Activated naive CD8-positive, alpha-beta T cell (primary cell): ENCODE measurements at regions not wholly inside any gene's neighbourhood (a gene's known extent, or its start where the extent isn't known, plus 50 kb on each side); places are given as distances from the start of the nearest gene placed in this dataset.

Experiments
- H3K27ac Mint-ChIP-seq: one replicate; pipeline ENCODE4 v1.8.0; 2021; ENCODE audit warnings: mixed read lengths
- H3K27me3 Mint-ChIP-seq: one replicate; pipeline ENCODE4 v1.8.0; 2021; ENCODE audit warnings: mixed read lengths
- H3K36me3 Mint-ChIP-seq: one replicate; pipeline ENCODE4 v1.8.0; 2021; ENCODE audit warnings: mixed read lengths
- H3K4me1 Mint-ChIP-seq: one replicate; pipeline ENCODE4 v1.8.0; 2021; ENCODE audit warnings: low read depth, mixed read lengths
- H3K4me3 Mint-ChIP-seq: one replicate; pipeline ENCODE4 v1.8.0; 2021; ENCODE audit warnings: mild to moderate bottlenecking, mixed read lengths
- H3K9me3 Mint-ChIP-seq: one replicate; pipeline ENCODE4 v1.8.0; 2021; ENCODE audit warnings: low read depth, mixed read lengths

DNA sequence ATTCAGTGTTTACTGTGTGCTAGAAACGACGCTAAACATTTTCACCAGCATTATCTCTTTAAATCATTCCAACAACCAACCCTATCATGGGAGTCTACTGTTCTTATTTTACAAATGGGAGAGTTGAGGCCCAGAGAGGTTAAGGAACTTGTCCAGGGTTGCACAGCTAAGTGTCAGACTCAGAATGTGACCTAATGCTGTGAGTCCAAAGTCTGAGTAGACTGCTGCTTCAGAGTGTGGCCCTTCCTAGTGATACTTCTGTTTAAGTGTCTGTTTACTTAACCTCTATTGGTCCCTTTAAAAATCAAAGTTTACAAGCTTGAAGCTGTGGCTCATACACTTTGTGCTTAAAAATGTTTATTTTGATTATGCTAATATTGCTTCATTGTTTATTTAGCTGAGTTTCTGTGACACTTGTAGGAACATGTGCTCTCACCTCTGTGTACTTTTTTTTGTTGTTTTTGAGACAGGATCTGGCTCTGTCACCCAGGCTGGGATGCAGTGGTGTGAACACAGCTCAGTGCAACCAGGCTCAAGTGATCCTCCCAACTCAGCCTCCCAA is 84.4 kb upstream of the SYPL1 start:
- Mint-ChIP-seq H3K27me3 (peaks cover 28% of the 10 kb centered on the region), H3K9me3 (no peaks in the 10 kb centered on the region), H3K4me3 (no peak overlapping the region), H3K36me3 (no peaks in the 10 kb centered on the region), H3K4me1 (no peaks in the 10 kb centered on the region), H3K27ac (no peak overlapping the region)

DNA sequence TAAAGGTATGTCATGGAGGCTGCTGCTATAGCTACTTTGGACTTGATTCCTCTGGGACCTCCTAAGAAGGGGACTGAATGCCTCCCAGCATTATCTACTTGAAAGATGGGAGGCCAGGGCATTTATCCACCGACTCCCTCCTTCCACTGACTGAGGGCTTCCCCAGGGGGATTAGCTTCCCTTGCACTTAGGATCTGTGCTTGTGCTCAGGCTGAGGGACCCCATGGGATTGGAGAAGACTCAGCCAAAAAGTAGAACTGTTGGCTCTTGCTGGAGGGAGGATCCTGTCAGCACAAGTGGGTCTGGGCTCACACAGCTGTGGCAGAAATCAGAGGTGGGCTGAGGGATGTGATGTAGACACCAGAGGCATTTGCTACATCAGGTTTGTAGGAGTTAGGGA is 81.5 kb upstream of the SYPL1 start:
- Mint-ChIP-seq H3K4me3 (no peak overlapping the region), H3K27me3 (peaks cover 25% of the 10 kb centered on the region), H3K36me3 (no peaks in the 10 kb centered on the region), H3K4me1 (no peaks in the 10 kb centered on the region), H3K9me3 (no peaks in the 10 kb centered on the region), H3K27ac (no peak overlapping the region)

DNA sequence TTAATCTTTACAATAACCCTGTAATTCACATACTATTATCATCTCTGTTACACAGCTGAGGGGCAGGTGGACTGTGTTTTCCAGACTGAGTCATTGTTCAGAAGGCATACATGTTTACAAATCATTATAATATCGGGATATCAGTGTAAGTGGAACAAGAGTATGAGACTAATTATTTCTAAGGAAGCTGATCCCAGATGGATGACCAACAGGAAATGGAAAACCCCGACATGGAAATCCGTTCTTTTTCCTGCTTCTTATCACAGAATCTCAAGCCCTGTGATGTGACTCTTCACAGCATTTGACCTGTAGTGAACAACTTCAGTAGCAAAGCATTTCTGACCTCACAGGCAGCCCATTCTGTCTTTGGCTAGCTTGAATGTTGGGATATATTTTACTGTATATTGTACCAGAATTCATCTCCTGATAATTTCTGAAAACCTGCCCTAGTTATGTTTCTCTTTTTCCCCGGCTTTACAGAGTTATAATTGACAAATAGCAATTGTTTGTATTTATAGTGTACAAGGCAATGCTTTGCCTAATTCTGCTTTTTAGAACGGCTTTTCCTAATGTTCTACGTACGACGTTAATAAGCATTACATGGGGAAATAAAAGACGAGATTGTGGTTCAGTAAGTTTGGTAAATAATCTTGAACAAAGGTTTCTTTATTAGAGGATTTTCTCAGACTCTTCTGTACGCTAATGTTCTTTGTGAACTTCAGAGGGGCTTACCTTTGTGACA is 78.6 kb upstream of the SYPL1 start:
- peaks cover 20% of the 10 kb centered on the region for H3K27me3 Mint-ChIP-seq
- H3K4me1 Mint-ChIP-seq: no peaks in the 10 kb centered on the region
- H3K36me3 Mint-ChIP-seq: no peaks in the 10 kb centered on the region
- H3K27ac Mint-ChIP-seq: no peak overlapping the region
- H3K9me3 Mint-ChIP-seq: no peaks in the 10 kb centered on the region
- H3K4me3 Mint-ChIP-seq: no peak overlapping the region

DNA sequence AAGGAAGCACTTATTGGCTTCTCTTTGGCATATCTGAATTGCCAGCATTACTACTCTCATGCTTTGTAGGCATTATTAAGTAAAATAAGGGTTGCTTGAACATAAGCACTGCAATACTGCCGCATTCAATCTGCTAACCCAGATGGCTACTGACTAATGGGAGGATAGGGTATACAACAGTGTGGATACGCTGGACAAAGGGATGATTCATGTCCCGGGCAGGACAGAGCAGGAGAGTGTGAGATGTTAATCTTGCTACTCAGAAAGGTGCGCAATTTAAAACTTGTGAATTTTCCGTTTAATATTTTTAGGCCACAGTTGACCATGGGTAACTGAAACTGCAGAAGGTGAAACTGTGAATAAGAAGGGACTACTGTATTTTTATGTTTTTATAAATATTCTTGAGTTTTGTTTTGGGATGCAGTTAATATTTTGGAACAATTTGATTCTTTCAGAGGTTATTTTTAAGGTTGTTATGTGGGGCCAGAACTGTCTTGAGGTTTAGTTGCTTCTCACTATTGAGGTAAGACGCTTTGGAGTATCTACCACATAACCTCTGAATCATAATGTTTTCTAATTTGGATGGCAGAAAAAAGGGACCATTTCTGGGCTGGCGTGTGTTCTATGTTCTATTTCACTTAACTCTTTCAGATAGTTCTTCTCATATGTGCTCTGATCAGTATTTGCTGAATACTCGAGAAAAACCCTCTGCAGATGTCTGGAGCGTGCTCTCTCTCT is 75.7 kb upstream of the SYPL1 start:
- Mint-ChIP-seq H3K4me3 (no peak overlapping the region), H3K9me3 (no peaks in the 10 kb centered on the region), H3K36me3 (no peaks in the 10 kb centered on the region), H3K27me3 (peaks cover 3% of the 10 kb centered on the region), H3K4me1 (peaks cover 10% of the 10 kb centered on the region), H3K27ac (no peak overlapping the region)

DNA sequence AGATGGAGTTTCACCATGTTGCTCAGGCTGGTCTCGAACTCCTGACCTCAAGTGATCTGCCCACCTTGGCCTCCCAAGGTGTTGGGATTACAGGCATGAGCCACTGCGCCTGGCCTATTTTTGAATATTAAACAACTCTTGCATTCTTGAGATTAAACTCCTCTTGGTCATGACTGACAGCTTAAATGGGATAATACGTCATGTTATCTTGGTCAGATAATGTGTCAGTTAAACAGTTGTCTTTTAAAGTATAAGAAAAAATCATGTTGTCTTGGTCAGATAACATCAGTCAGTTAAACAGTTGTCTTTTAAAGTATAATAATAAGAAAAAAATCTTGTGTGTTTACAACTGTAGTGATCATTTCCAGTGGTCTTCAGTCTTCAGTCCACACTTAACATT is 73.6 kb upstream of the SYPL1 start:
- no peak overlapping the region for H3K27ac Mint-ChIP-seq

DNA sequence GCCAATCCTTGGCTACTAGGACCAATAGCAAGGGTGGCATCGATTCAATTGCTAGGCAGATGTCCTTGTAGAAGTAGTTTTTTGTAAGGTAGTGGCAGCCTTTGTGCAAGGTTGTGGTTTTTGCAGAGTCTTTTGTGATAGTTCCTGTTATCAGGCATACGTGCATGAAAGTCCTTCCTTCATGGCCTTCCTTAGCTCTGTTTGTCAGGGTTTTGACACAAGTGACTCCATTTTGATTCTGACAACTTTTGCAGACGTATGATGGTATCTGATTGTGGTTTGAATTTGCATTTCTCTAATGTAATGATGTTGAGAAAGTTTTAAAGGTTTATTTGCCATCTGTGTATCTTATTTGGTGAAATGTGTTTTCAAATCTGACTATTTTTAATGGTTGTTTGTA is 71.8 kb upstream of the SYPL1 start:
- Mint-ChIP-seq H3K27ac (no peak overlapping the region), H3K4me3 (no peak overlapping the region), H3K9me3 (no peaks in the 10 kb centered on the region), H3K27me3 (peaks cover 1% of the 10 kb centered on the region), H3K36me3 (no peaks in the 10 kb centered on the region), H3K4me1 (peaks cover 10% of the 10 kb centered on the region)

More for the DNA sequence above, 73.6 kb upstream of the SYPL1 start:
- Mint-ChIP-seq H3K9me3 (no peaks in the 10 kb centered on the region), H3K36me3 (no peaks in the 10 kb centered on the region), H3K4me1 (peaks cover 10% of the 10 kb centered on the region), H3K4me3 (no peak overlapping the region), H3K27me3 (peaks cover 1% of the 10 kb centered on the region)

DNA sequence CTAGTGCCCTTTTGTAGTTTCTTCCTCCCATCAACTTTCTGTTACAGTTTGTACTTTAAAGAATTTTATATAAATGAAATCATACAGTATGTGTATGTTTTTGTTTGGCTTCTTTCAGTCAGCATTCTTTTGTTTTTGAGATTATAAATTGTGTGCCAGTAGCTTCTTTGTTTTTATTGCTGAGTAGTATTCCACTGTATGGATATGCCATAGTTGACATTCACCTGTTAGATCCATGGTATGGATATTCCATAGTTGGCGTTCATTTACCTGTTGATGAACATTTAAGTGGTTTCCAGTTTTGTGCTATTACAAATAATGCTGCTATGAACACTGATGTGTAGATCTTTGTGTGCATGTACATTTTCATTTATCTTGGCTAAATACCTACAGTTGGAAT is 70.8 kb upstream of the SYPL1 start:
- no peaks in the 10 kb centered on the region for H3K27me3 Mint-ChIP-seq
- no peak overlapping the region for H3K27ac Mint-ChIP-seq

DNA sequence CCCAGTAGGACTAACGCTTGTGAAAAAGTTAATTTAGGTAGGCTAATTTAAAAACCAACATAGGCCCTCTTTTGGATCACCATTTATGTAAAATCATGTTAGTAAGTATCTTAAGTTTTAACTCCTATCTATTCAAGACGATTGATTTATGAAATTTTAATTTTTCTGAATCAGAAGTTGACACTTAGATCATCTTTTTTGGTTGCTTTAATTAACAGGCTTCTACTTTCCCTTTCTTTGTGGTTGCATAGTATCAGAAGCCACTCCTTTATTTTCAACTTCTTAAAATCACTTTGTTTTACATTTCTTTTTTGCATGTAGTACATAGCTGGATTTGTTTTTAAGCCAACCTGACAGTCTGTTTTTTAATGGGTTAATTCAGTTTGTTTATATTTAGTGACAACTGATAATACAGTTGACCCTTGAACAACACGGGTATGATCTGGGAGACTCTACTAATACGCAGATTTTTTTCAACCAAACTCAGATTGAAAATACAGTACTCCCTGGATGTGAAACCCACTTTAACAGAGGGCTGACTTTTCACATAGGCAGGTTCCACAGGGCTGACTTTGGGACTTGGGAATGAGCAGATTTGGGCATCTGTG is 69.7 kb upstream of the SYPL1 start:
- H3K27me3 Mint-ChIP-seq: no peaks in the 10 kb centered on the region
- peaks cover 12% of the 10 kb centered on the region for H3K4me1 Mint-ChIP-seq
- H3K36me3 Mint-ChIP-seq: no peaks in the 10 kb centered on the region
- no peak overlapping the region for H3K4me3 Mint-ChIP-seq
- H3K9me3 Mint-ChIP-seq: no peaks in the 10 kb centered on the region
- no peak overlapping the region for H3K27ac Mint-ChIP-seq

More for the DNA sequence above, 70.8 kb upstream of the SYPL1 start:
- Mint-ChIP-seq H3K9me3 (no peaks in the 10 kb centered on the region), H3K36me3 (no peaks in the 10 kb centered on the region), H3K4me1 (peaks cover 10% of the 10 kb centered on the region), H3K4me3 (no peak overlapping the region)

DNA sequence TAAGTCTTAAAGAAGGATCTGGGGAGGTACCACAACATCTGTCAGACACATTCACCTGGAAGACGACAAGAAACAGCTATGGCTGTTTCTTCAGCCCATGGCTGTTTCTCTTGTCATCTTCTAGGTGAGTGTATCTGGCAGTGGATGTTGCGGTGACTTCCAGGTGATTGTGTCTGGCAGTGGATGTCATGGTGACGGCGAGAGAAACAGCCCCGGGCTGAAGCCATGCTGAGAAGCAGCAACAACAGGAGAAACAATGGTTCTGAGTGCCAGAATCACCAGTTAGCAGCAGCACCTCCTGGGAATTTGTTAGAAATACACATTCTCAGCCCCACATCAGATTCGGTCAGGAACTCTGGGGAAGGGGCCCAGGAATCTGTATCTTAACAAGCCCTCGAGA is 68.6 kb upstream of the SYPL1 start:
- Mint-ChIP-seq H3K27me3 (peaks cover 5% of the 10 kb centered on the region), H3K4me1 (peaks cover 16% of the 10 kb centered on the region), H3K27ac (no peak overlapping the region), H3K36me3 (no peaks in the 10 kb centered on the region), H3K9me3 (no peaks in the 10 kb centered on the region), H3K4me3 (no peak overlapping the region)

DNA sequence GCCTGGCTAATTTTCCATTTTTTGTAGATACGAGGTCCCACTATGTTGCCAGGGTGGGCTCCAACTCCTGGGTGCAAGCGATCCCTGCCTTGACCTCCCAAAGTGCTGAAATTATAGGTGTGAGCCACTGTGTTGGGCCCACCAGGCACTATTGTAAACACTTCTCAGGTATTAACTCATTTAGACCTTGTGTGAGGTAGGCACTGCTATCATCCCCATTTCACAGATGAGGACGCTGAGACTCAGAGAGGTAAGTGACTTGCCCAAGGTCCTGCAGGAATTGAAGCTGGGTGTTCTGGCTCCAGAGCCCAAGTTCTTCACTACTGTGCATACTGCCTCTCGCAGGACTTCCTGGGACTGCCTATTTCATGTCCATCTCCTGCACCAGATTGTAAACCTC is 67.1 kb upstream of the SYPL1 start:
- Mint-ChIP-seq H3K36me3 (no peaks in the 10 kb centered on the region), H3K9me3 (no peaks in the 10 kb centered on the region), H3K4me1 (peaks cover 13% of the 10 kb centered on the region), H3K27ac (no peak overlapping the region), H3K27me3 (peaks cover 6% of the 10 kb centered on the region), H3K4me3 (no peak overlapping the region)

DNA sequence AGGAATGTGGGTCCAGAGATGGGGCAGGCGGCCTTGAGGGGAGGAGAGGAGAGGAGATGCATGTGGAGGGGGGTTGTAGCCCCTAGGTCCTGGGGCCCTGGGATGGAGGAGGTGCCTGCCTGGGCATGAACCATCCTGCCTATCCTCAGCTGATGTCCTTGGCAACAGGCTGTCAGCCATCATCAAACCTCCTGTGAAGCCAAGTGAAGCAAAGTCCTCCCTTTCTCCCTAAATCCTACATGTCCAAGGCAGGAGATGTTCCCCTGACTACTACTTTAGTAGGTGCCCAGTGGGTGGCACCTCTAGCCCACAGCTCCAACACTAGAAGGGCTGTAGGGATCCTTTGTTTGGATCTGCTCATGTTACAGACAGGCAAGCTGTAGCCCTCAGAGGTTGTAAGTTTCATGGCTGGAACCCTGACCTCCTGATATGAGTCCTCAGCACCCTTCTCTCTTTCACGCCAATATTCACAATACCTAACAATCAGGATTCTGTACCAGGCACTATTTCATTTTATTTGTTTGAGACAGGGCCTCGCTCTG is 66.6 kb upstream of the SYPL1 start:
- H3K4me3 Mint-ChIP-seq: no peak overlapping the region
- H3K27ac Mint-ChIP-seq: peak overlapping the region; percentile 12
- H3K9me3 Mint-ChIP-seq: no peaks in the 10 kb centered on the region
- peaks cover 8% of the 10 kb centered on the region for H3K4me1 Mint-ChIP-seq
- peaks cover 6% of the 10 kb centered on the region for H3K27me3 Mint-ChIP-seq
- no peaks in the 10 kb centered on the region for H3K36me3 Mint-ChIP-seq

DNA sequence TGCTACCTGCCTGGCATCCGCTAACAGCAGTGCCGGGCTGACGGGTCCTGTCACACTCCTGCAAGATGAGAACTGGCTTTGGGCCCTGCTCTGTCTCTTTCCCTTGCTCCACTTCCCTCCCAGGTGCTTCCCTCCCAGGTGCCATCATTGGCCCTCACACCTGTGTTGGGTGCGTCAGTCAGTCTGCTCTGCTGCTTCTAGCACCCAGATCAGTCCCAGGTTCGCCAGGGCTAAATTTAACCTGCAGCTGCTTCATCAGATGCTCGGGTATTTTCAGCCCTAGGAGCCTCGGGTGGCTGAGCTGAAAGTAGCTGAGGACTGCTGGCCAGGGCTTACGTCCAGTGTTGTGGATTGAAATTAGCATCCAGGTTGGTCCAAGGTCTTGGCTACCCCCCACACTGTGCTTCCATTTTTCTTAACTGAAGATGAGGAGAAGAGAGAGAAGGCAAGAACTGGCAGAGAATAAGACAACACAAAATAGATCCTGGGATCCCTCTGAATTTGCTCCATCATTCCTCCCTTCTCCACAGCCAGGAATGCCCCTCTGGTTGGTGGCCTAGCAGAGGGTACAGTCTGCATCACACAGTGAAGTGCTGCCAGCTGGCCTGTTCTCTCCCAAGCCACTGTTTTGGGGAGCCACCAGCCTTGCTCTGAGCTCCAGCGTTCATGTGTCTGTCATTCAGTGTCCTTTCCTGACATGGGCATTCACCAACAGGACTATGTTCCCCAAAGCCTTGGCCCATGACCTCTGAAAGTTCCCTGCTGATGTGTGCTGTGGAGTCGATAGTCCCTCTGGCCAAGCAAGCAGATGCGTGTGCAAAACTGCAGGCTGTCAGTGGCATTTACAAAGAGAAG is 65.9 kb upstream of the SYPL1 start:
- Mint-ChIP-seq H3K27me3 (peaks cover 7% of the 10 kb centered on the region), H3K4me3 (no peak overlapping the region), H3K27ac (no peak overlapping the region), H3K4me1 (peaks cover 6% of the 10 kb centered on the region), H3K36me3 (no peaks in the 10 kb centered on the region), H3K9me3 (no peaks in the 10 kb centered on the region)

DNA sequence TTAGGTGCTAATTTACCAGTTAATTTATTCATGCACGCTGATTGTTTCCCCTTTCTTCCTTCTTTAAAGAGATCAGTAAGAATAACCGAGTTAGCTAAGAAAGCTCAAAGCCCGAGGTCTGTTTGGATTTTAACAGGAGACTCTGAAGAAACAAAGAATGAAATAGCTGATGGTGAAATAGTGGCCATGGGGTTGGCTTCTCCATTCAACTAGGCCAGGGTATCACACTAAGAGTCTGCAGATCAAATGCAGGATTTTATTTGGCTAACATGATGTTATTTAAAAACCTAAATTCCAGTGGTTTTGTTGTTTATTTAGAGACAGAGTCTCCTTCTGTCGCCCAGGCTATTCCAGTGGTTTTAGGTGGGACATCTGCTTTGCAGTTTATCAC is 65.2 kb upstream of the SYPL1 start:
- no peak overlapping the region for H3K4me3 Mint-ChIP-seq
- no peak overlapping the region for H3K27ac Mint-ChIP-seq
- H3K4me1 Mint-ChIP-seq: peaks cover 6% of the 10 kb centered on the region

More for the DNA sequence above, 65.2 kb upstream of the SYPL1 start:
- Mint-ChIP-seq H3K36me3 (no peaks in the 10 kb centered on the region), H3K9me3 (no peaks in the 10 kb centered on the region), H3K27me3 (peaks cover 7% of the 10 kb centered on the region)
